SK-N-SH (cell line): ENCODE measurements at regions not wholly inside any gene's neighbourhood (a gene's known extent, or its start where the extent isn't known, plus 50 kb on each side); places are given as distances from the start of the nearest gene placed in this dataset.

ENCODE experiments used
- CTCF ChIA-PET: fragments of 300-600, 350-600 bp; formaldehyde crosslinking; extraction: SDS; loops from one replicate; lab custom pipeline; 2021; lab: Yijun Ruan, JAX
- POLR2A ChIA-PET: fragments of 350-600 bp; sonication (Branson Sonifier 250); formaldehyde crosslinking; extraction: SDS; loops from one replicate; lab custom pipeline; 2020; ENCODE audit warnings: antibody characterized with exemption, inconsistent platforms; lab: Yijun Ruan, JAX
- DNase-seq: peaks from one replicate; pipeline ENCODE4 v3.0.0; 2012
- H2AFZ ChIP-seq: fragments of 200-600 bp; sonication (generic); 2 replicates; pipeline ENCODE4 v1.8.1; 2016; ENCODE audit warnings: antibody characterized with exemption, mild to moderate bottlenecking, low read depth
- H3F3A ChIP-seq: fragments of 200-600 bp; sonication (generic); replicated peaks from 2 replicates; pipeline ENCODE3; 2016; ENCODE audit warnings: antibody characterized with exemption, mild to moderate bottlenecking; ENCODE audit not compliant: insufficient read depth
- H3K27ac ChIP-seq, 2 experiments: fragments of 200-500 bp in 1 of 2; fragments of 200-600 bp in 1 of 2; sonication (Bioruptor generic) in 1 of 2; sonication (generic), shearing (Covaris generic) in 1 of 2; 2 replicates each; pipeline versions ENCODE4 v1.5.1 to v1.6.1; 2014 to 2016; ENCODE audit warnings: low read depth in 2 of 2, inconsistent platforms in 1 of 2, low read length in 1 of 2, mild to moderate bottlenecking in 1 of 2, mixed read lengths in 1 of 2
- H3K27me3 ChIP-seq: fragments of 200-600 bp; sonication (generic), shearing (Covaris generic); 2 replicates; pipeline ENCODE4 v1.6.1; 2016; ENCODE audit warnings: mixed run types; ENCODE audit not compliant: insufficient read depth
- H3K36me3 ChIP-seq, 2 experiments: fragments of 200-500 bp in 1 of 2; fragments of 200-600 bp in 1 of 2; sonication (Bioruptor generic) in 1 of 2; sonication (generic) in 1 of 2; replicated peaks in 1 of 2; 2 replicates each; pipeline versions ENCODE3 to v1.5.1; 2014 to 2016; ENCODE audit warnings: low read length in 1 of 2, mild to moderate bottlenecking in 1 of 2; ENCODE audit not compliant: insufficient read depth in 2 of 2, control insufficient read depth in 1 of 2
- H3K4me1 ChIP-seq, 2 experiments: fragments of 200-500 bp in 1 of 2; fragments of 200-600 bp in 1 of 2; sonication (Bioruptor generic) in 1 of 2; sonication (generic), shearing (Covaris generic) in 1 of 2; 2 replicates each; pipeline versions ENCODE4 v1.5.1 to v1.6.1; 2014 to 2016; ENCODE audit warnings: low read depth in 1 of 2, low read length in 1 of 2, mixed run types in 1 of 2; ENCODE audit not compliant: insufficient read depth in 2 of 2, control insufficient read depth in 1 of 2
- H3K4me2 ChIP-seq: fragments of 200-600 bp; sonication (generic), shearing (Covaris generic); 2 replicates; pipeline ENCODE4 v1.6.1; 2017; ENCODE audit warnings: mixed run types
- H3K4me3 ChIP-seq, 2 experiments: fragments of 200-500 bp in 1 of 2; fragments of 200-600 bp in 1 of 2; sonication (Bioruptor generic) in 1 of 2; sonication (generic), shearing (Covaris generic) in 1 of 2; 2 replicates each; pipeline versions ENCODE4 v1.5.1 to v1.8.1; 2014 to 2016; ENCODE audit warnings: low read depth in 2 of 2, inconsistent platforms in 1 of 2, low read length in 1 of 2, mild to moderate bottlenecking in 1 of 2, mixed read lengths in 1 of 2, moderate library complexity in 1 of 2
- H3K79me2 ChIP-seq: fragments of 200-600 bp; sonication (generic); 2 replicates; pipeline ENCODE4 v1.8.1; 2017; ENCODE audit warnings: mild to moderate bottlenecking; ENCODE audit not compliant: insufficient read depth
- H3K9ac ChIP-seq: fragments of 200-600 bp; sonication (generic); 2 replicates; pipeline ENCODE4 v1.6.1; 2017; ENCODE audit warnings: mixed run types
- H3K9me2 ChIP-seq: fragments of 200-600 bp; sonication (generic); 2 replicates; pipeline ENCODE4 v1.6.1; 2017; ENCODE audit warnings: mixed run types
- H3K9me3 ChIP-seq: fragments of 200-600 bp; sonication (generic); 2 replicates; pipeline ENCODE4 v1.6.1; 2017; ENCODE audit warnings: mixed run types, mild to moderate bottlenecking, moderate library complexity
- H4K20me1 ChIP-seq: fragments of 200-600 bp; sonication (generic); 2 replicates; pipeline ENCODE4 v1.6.1; 2017; ENCODE audit warnings: mild to moderate bottlenecking, mixed run types; ENCODE audit not compliant: insufficient read depth
- CHD2 ChIP-seq: fragments of 150-350 bp; IDR thresholded peaks from 2 replicates; pipeline ENCODE4 v1.6.1; 2018; ENCODE audit warnings: low read length; ENCODE audit not compliant: partially characterized antibody
- EP300 ChIP-seq, 2 experiments: IDR thresholded peaks; 2 replicates each; pipeline versions ENCODE4 v1.4.0 to v1.6.1; 2012; ENCODE audit warnings: borderline replicate concordance in 1 of 2, low read depth in 1 of 2, low read length in 1 of 2
- GATA2 ChIP-seq: sonication (generic); formaldehyde crosslinking; IDR thresholded peaks from 2 replicates; pipeline ENCODE4 v1.5.0; 2020; ENCODE audit warnings: mild to moderate bottlenecking, missing genetic modification reagents
- MXI1 ChIP-seq: IDR thresholded peaks from 2 replicates; pipeline ENCODE4 v1.6.1; 2012; ENCODE audit warnings: mild to moderate bottlenecking, low read depth, low read length, improper control_type of control experiment
- RAD21 ChIP-seq: IDR thresholded peaks from 2 replicates; pipeline ENCODE4 v1.6.1; 2012; ENCODE audit warnings: mild to moderate bottlenecking, low read length
- RCOR1 ChIP-seq: fragments of 150-350 bp; IDR thresholded peaks from 2 replicates; pipeline ENCODE4 v1.6.1; 2017; ENCODE audit warnings: antibody characterized with exemption, low read length
- RFX5 ChIP-seq: IDR thresholded peaks from 2 replicates; pipeline ENCODE4 v1.6.1; 2012; ENCODE audit warnings: mild to moderate bottlenecking, improper control_type of control experiment, low read length
- RXRA ChIP-seq: IDR thresholded peaks from 2 replicates; pipeline ENCODE4 v1.4.0; 2012; ENCODE audit warnings: low read depth, mild to moderate bottlenecking, borderline replicate concordance
- TAF1 ChIP-seq: IDR thresholded peaks from 2 replicates; pipeline ENCODE4 v1.6.1; 2012; ENCODE audit warnings: low read depth, mild to moderate bottlenecking, low read length, moderate library complexity, borderline replicate concordance
- TCF12 ChIP-seq: IDR thresholded peaks from 2 replicates; pipeline ENCODE4 v1.4.0; 2012
- ZBTB33 ChIP-seq: IDR thresholded peaks from 2 replicates; pipeline ENCODE4 v1.4.0; 2012; ENCODE audit warnings: low read depth, borderline replicate concordance
- WGBS: methylation state at CpG from one replicate; pipeline ENCODE4 v1.1.6; 2017; ENCODE audit warnings: low lambda C conversion rate; 5-methylcytosine and 5-hydroxymethylcytosine counted together
- TF ChIP-seq, protein P1 (sequence below): IDR thresholded peaks from 2 replicates; pipeline ENCODE4 v1.6.1; 2012; ENCODE audit warnings: mild to moderate bottlenecking, low read depth, low read length, moderate library complexity

DNA sequence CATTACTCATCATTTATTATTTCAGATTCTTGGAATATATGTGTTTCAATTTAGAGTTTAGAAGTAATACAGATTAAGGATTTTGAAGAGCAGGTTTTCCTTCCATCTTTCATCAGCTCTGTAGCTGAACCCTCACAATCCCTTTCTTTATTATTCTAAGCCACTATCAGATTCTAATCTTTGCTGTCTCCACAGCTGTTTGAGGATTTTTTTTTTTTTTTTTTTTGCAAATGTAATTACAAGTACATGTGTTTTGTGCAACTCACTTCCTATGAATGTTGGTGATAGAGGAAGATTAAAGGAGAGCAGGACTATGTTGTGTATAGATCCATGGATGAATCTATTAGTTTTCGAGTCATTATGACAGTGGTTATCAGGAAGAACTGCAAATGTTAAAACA, 87.4 kb upstream of the TENM3 start:
- TF ChIP-seq TAF1 (no peak), MXI1 (peak; percentile 45; the same call in 1 of the 2 replicates), ZBTB33 (no peak), RCOR1 (peak; percentile 79), CHD2 (peak; percentile 43), RFX5 (0 out of 2 replicates have a peak, but pooled peaks have one; percentile 29), GATA2 (CRISPR knock-in tag) (peak; percentile 90), EP300 (IDR thresholded peaks at IDR 0.05; ENCODE audit: borderline replicate concordance in 1 of 2, low read depth in 1 of 2, low read length in 1 of 2) (peak in 1 of 2 experiments; percentile 75; a peak in 1 of 4 replicates), RAD21 (peak; percentile 30; the same call in 1 of the 2 replicates), TCF12 (peak; percentile 53)
- TF ChIP-seq, protein P1, sequence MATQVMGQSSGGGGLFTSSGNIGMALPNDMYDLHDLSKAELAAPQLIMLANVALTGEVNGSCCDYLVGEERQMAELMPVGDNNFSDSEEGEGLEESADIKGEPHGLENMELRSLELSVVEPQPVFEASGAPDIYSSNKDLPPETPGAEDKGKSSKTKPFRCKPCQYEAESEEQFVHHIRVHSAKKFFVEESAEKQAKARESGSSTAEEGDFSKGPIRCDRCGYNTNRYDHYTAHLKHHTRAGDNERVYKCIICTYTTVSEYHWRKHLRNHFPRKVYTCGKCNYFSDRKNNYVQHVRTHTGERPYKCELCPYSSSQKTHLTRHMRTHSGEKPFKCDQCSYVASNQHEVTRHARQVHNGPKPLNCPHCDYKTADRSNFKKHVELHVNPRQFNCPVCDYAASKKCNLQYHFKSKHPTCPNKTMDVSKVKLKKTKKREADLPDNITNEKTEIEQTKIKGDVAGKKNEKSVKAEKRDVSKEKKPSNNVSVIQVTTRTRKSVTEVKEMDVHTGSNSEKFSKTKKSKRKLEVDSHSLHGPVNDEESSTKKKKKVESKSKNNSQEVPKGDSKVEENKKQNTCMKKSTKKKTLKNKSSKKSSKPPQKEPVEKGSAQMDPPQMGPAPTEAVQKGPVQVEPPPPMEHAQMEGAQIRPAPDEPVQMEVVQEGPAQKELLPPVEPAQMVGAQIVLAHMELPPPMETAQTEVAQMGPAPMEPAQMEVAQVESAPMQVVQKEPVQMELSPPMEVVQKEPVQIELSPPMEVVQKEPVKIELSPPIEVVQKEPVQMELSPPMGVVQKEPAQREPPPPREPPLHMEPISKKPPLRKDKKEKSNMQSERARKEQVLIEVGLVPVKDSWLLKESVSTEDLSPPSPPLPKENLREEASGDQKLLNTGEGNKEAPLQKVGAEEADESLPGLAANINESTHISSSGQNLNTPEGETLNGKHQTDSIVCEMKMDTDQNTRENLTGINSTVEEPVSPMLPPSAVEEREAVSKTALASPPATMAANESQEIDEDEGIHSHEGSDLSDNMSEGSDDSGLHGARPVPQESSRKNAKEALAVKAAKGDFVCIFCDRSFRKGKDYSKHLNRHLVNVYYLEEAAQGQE, result no peak
- peak; percentile 66 for DNase-seq
- 52% methylated on average over 1 of the region's 1 CpG for WGBS
- Histone ChIP-seq H3K4me3 (no peak overlapping the region), H3K4me1 (peaks cover 0 to 3% of the 10 kb centered on the region in 2 experiments; a peak in 2 of 4 replicates), H3K36me3 (no peaks in the 10 kb centered on the region), H3K27ac (no peak overlapping the region), H2AFZ (no peak overlapping the region), H3K9ac (no peak overlapping the region), H3K9me2 (no peaks in the 10 kb centered on the region), H3K27me3 (no peaks in the 10 kb centered on the region), H3K4me2 (no peak overlapping the region), H3K9me3 (no peaks in the 10 kb centered on the region), H3F3A (no peaks in the 10 kb centered on the region), H3K79me2 (no peaks in the 10 kb centered on the region; the same call in 1 of the 2 replicates), H4K20me1 (no peaks in the 10 kb centered on the region)
- ChIA-PET CTCF (interaction anchor here (0.6 to 1.2 kb wide), 3 partner anchors 11 to 45 kb away, joined by 3 to 4 read pairs (median 4); no protein-coding TSS in a partner anchor), POLR2A (interaction anchor here (0.6 kb wide), 1 partner anchor 10 kb away, joined by 3 read pairs; no protein-coding TSS in a partner anchor)

DNA sequence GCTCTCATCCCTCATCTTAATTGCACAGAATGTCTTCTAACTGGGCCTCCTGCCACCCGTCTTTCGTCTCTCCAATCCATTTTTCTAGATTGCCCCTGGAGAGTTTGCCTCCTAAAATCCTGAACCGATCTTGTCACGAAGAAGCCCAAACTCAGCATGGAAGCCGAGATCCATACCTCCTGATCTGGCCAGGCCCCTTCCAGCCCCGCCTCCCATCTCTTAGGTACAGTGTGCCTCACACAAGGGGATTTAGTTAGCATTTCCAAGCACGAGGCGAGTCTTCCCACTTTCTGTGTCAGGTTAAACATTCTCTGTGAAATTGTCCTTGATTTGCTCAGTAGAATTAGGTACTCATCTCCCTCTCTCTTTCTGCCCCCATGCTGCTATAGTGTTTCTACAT, 80.0 kb upstream of the TENM3 start:
- Histone ChIP-seq H3K4me1 (no peaks in the 10 kb centered on the region), H4K20me1 (no peaks in the 10 kb centered on the region), H3K9me3 (no peaks in the 10 kb centered on the region), H3K4me2 (no peak overlapping the region), H2AFZ (no peak overlapping the region), H3K79me2 (no peaks in the 10 kb centered on the region), H3K9me2 (no peaks in the 10 kb centered on the region), H3K9ac (no peak overlapping the region), H3K36me3 (no peaks in the 10 kb centered on the region), H3K27me3 (no peaks in the 10 kb centered on the region), H3K4me3 (no peak overlapping the region)
- CTCF ChIA-PET, result no interaction called here
- no peak for DNase-seq
- 79% methylated on average over 8 of the region's 8 CpGs for WGBS
- POLR2A ChIA-PET, result no interaction called here
- no peak for TF ChIP-seq RXRA
- TF ChIP-seq, all 33 proteins: peak for 0
- Histone ChIP-seq H3K27ac (no peak overlapping the region), H3F3A (no peaks in the 10 kb centered on the region)
